ENCODE measurements at regions not wholly inside any gene's neighbourhood (a gene's known extent, or its start where the extent isn't known, plus 50 kb on each side); places are given as distances from the start of the nearest gene placed in this dataset.

GRCh38 chr11:70872299-70872698 lies 380.1 kb downstream of the SHANK2 start:
- no peak for TF ChIP-seq CTCF (IDR thresholded peaks at IDR 0.05; ENCODE audit: insufficient read depth, low read depth, low read length, missing control alignments)
- no peak overlapping the region for H3K4me3 ChIP-seq (ENCODE audit: low read length)
- DNase-seq (ENCODE audit: low read depth) = no peak

GRCh38 chr11:70872955-70873735 lies 379.2 kb downstream of the SHANK2 start:
- DNase-seq (ENCODE audit: low read depth) = no peak
- no peak overlapping the region for H3K4me3 ChIP-seq (ENCODE audit: low read length)
- TF ChIP-seq CTCF (IDR thresholded peaks at IDR 0.05; ENCODE audit: insufficient read depth, low read depth, low read length, missing control alignments) = no peak

GRCh38 chr11:70873736-70874412 lies 378.5 kb downstream of the SHANK2 start:
- no peak for DNase-seq (ENCODE audit: low read depth)
- TF ChIP-seq CTCF (IDR thresholded peaks at IDR 0.05; ENCODE audit: insufficient read depth, low read depth, low read length, missing control alignments) = no peak
- H3K4me3 ChIP-seq (ENCODE audit: low read length) = no peak overlapping the region

- H3K4me3 ChIP-seq (ENCODE audit: low read length) = no peak overlapping the region
- no peak for DNase-seq (ENCODE audit: low read depth)
- no peak for TF ChIP-seq CTCF (IDR thresholded peaks at IDR 0.05; ENCODE audit: insufficient read depth, low read depth, low read length, missing control alignments)
Measured at GRCh38 chr11:70876685-70877084, 375.7 kb downstream of the SHANK2 start.

GRCh38 chr11:70877151-70877550 lies 375.2 kb downstream of the SHANK2 start:
- no peak for TF ChIP-seq CTCF (IDR thresholded peaks at IDR 0.05; ENCODE audit: insufficient read depth, low read depth, low read length, missing control alignments)

GRCh38 chr11:70878366-70878765 lies 374.0 kb downstream of the SHANK2 start:
- TF ChIP-seq CTCF (IDR thresholded peaks at IDR 0.05; ENCODE audit: insufficient read depth, low read depth, low read length, missing control alignments) = no peak
- no peak for DNase-seq (ENCODE audit: low read depth)
- no peak overlapping the region for H3K4me3 ChIP-seq (ENCODE audit: low read length)

More at GRCh38 chr11:70877151-70877550, 375.2 kb downstream of the SHANK2 start:
- H3K4me3 ChIP-seq (ENCODE audit: low read length) = no peak overlapping the region
- DNase-seq (ENCODE audit: low read depth) = no peak

All from epithelial cell of esophagus (primary cell).